Amygdala (tissue), 56 donors: ENCODE measurements at regions not wholly inside any gene's neighbourhood (a gene's known extent, or its start where the extent isn't known, plus 50 kb on each side); places are given as distances from the start of the nearest gene placed in this dataset.

Source experiments
- DNase-seq, 56 donors: peaks; one replicate each; lab custom pipeline; 2025; lab: John Stamatoyannopoulos, UW

- no peak for DNase-seq
Observed at GRCh38 chr2:30367232-30368070, 79.6 kb upstream of the LCLAT1 start.

DNA sequence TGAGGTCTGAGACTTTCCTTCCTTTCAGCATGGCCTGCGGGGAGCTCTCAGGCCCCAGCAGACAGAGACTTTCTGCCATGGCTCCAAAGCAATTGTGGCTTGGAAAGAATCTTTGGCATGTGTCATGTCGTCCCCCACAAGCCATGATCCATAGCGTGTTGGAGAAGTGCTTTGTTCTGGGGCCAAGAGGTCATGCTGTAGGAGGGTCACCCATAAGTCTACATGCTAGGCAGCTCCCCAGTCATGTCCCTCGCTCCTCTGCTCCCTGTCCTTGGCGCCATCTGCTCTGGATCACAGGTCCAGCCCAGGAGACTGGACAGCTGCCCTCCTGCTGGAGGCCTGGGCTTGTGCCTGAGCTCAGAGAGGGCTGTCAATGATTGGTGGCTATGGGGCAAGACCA, 78.8 kb upstream of the LCLAT1 start:
- DNase-seq: no peak

- no peak for DNase-seq
Observed at GRCh38 chr2:30371028-30371689, 75.9 kb upstream of the LCLAT1 start.

DNA sequence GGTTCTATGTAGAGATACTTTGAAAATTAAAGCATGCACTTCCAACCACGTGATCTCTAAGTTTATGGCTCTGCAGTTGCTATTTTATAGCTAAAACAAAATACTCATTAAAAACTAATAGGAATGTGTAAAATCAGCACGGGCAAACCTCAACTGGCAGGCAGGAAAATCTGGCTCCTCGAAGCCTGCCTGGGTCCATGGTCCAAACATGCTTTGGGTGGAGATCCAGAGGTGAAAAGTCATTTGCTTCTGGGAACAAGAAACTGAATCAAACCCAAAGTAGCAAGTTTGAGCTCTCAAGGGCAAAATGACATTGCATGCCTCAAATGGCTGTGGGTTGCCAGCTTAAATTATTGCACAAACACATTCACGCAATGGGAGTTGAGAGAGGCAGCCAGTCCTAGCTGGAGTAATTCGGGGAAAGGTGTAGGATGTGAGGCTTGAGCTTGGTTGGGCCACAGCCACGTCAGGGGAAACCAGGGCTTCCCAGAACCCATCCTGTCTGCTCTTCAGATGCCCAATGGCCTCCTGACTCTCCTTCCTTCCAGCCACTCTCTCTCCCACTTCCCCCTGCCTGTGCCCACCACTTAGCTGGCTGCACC, 75.2 kb upstream of the LCLAT1 start:
- DNase-seq: no peak

DNA sequence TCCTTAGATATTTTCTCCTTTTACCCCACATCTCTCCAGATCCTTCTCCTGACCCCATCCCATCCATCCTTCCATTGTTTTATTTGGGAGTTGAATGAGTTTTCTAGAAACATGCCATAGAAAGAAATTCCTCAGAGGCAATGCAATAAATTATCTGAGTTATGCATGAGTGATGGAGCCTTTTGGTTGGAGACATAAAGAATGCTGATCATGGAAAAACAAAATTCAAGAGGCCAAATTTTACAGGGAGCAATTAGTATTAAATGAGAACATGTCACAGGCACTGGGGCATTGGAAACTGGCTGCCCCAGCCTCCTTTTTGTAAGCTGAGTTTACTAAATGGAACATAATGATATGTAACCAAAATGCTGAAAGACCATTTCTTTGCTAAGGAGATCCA, 74.2 kb upstream of the LCLAT1 start:
- DNase-seq: no peak

DNA sequence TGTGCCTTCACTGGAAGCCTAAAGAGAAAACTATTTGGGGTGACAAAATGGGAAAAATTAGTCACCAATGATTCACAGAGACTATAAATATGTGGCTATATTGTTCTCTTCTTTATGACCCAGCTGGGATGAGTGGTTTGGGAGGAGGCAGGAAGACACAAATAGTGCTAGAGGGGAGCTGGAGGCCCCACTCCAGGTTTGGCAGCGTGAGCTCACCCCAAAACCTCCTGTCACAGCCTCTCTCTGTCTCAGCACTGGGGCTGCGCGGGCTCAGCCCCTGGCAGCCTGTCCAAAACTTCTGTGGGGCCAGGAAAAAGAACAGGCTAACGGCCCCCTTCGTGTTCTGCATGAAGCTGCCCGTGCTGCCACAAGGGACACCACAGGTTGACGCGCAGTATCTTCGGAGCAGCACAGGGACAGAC, 73.2 kb upstream of the LCLAT1 start:
- no peak for DNase-seq

DNA sequence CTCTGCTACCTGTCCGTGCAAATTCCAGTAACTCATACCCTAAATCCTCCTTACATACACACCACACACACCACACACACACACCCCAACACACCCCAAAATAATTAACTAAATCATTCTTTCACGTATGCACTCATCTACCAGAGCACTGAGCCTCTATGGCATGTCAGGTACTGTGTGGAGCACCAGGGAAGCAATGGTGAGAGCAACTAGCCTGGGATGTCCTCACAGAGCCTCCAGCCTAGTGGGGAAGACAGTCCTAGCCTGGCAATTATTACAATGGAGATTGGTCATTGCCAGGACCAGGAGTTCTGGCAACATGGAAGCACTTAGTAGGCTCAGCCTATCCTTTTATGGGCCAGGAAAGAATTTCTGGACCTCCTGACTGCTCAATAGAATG, 72.7 kb upstream of the LCLAT1 start:
- DNase-seq: no peak

GRCh38 chr2:30375915-30376314, 71.1 kb upstream of the LCLAT1 start:
- no peak for DNase-seq

DNA sequence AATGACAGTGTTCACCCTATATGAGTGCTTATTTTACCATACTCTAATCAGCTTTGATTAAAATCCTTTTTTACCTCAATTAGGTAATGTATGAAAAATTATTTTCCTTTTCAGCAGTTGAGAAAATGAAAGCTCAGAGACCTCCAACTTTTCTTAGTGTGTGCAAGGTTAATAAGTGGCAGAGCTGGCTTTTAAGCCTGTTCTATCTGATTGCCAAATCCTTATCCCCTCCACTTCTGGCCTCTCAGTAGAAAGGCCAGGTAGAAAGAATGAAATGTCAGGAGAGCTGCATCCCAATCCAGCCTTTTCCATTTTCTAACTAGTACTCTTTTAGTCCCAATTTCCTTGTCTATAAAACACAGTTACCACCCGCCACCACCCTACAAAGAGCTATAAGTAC, 67.6 kb upstream of the LCLAT1 start:
- DNase-seq: no peak

DNA sequence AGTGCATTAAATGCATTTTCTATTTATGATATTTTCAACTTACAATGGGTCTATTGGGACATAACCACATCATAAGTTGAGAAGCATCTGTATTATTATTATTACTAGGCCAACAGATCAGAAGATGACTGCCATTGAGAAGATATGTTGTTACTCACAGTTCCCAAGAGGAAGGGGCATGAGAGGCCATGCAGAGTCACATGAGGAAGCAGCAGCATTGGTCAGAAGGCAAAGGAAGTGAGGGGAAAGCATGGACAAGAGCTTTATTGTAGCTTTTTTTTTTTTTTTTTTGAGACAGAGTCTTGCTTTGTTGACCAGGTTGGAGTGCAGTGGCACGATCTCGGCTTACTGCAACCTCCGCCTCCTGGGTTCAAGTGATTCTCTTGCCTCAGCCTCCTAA, 66.2 kb upstream of the LCLAT1 start:
- DNase-seq: no peak

DNA sequence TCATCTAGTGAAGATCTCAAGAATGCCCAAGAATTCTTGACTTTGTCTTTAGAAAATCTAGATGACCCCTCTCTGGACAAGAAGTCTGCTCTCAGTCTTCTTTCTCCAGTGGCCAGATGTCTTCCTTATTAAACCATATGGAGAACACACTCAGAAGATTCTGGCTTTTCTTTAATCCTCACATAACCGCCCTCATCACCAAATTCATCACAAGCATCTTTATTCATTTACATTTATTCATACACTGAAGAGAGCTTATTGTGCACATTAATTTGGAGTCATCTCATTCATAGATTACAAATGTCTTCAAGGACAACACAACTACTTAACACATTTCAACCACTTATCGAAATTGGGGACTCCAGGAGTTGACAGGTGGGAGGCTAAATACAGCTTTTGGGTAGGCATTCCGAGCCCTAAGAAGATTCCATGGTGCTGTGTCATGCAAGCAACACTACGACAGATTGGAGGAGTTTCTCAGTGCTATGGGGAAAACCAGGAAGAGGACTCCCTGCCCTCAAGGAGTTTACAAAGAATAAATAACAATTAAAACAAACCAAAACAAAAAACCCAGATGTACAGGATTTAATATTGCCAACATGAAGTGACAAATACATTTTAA, 64.8 kb upstream of the LCLAT1 start:
- no peak for DNase-seq

DNA sequence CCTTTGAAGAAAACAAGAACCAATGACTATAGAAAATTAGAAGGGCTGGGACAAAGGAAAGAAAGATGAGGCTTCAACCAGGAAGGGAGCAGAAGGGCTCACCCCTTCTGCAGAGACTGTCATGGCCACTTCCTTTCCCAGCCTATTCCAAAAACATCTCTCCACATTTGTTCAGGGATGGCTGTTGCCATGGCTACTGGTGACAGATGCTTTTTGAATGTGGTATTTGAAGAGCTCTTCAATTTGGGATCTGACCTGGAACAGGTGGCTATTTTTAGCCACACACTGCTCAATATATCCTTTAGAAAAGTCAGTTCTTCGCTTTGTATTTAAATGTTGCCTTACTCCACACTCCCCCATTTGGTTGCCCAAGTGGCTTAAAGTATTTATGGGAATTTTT, 64.1 kb upstream of the LCLAT1 start:
- DNase-seq: peak in 6 of 56 donors; percentile 10 to 43 (median 11)

DNA sequence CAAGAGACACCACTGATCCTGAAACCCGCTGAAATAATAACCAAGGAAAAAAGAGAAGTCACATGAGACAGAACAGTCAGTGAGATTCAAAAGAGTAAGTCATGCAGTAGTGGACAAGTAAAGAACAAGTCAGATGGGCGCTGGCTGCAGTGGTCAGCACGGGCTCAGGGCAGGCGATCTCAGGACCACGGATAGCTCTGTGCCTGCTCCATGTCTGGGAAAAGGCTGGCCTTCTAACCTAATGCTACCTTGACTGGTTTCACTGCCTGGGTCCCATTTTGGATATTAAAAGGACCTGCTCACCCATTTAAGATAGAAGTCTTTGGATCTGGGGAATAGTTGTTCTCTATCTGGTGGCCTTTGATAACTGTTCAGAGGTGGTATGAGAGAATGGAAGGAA, 61.7 kb upstream of the LCLAT1 start:
- DNase-seq: no peak

DNA sequence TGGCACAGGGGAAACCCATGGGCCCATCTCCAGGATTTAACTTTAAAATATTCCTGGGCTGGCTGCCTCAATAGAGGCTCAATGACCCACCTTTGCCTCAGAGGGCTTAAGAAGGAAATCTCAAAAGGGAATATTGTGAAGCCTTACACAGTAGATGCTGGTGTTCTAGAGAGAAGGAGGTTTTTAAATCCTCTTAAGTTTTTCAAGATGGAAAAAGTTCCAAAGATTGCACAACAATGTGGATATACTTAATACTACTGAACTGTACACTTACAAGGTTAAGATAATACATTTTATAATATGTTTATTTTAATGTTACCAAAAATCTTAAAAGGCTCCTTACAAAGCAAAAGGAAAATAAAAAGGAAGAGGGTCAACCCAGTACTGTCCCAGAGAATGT, 54.9 kb upstream of the LCLAT1 start:
- no peak for DNase-seq

DNA sequence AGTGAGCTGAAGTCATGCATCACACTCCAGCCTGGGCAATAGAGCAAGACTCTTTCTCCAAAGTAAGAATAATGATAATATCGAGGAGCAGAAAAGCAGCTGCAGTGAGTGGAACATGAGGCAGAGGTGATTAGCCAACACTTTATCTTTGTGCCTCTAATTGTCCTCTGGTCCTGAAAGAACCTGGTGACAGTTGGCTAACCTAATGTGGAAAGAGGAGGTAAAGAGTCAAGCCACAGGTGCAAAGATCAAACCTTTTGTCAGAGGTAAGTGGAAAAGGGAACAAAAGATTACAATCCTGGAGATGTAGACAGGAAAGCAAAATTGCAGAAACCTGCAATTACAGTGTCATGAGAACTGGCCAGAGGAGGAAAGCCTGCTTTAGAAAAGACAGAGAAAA, 53.5 kb upstream of the LCLAT1 start:
- no peak for DNase-seq

- DNase-seq: no peak
Observed at GRCh38 chr2:30394096-30394495, 53.0 kb upstream of the LCLAT1 start.

DNA sequence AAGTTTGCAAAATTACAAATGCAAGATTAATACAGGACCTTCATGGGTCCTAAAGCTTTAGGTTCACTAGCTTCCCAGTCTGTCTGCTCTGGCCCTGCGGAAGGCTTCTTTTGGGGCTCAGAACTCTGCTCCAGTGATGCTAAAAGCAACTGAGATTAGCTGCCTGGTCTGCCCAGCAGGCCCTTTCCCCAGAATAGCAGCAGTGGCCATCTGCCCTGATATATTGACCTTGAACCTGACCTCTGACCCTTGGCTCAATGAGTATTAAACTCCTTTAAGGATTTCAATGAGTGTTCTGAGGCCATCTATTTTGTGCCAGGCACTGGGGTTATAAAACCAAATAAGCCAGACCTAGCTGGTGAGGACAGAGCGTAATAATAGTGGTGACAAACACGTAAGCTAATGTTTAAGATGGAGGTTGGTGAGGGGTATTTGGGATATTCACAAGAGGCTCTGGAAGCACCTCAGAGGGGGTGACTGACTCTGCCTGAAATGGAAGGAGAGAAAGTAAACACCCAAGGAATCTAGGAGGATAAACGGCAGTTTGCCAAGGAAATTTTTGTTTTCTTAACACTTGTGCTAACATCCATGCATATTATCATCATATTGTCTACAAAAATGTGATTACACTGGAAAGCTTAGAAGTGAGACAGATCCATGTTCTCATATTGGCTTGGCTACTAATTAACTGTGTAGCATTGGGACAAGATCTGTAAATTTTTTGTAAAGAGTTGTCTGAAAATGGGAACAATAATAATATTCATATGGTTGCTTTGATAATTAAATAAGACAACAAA, 50.4 kb upstream of the LCLAT1 start:
- no peak for DNase-seq
